Transverse colon (tissue), 4 donors: ENCODE measurements at regions not wholly inside any gene's neighbourhood (a gene's known extent, or its start where the extent isn't known, plus 50 kb on each side); places are given as distances from the start of the nearest gene placed in this dataset.

Experiments
- DNase-seq: peaks from one replicate; pipeline ENCODE4 v3.0.0-alpha.2; 2019
- H3K27ac ChIP-seq, 4 donors: fragments of 200-600 bp; sonication (generic); 2 replicates each; pipeline ENCODE4 v1.5.1; 2016 to 2018; ENCODE audit warnings: inconsistent platforms in 4 of 4
- H3K27me3 ChIP-seq: fragments of 200-600 bp; sonication (generic); 2 replicates; pipeline ENCODE4 v1.5.1; 2017; ENCODE audit warnings: inconsistent platforms
- H3K36me3 ChIP-seq, 4 donors: fragments of 200-600 bp; sonication (generic); 2 replicates each; pipeline ENCODE4 v1.5.1; 2017 to 2019; ENCODE audit warnings: inconsistent platforms in 4 of 4
- H3K4me1 ChIP-seq, 4 donors: fragments of 200-600 bp; sonication (generic); 2 replicates each; pipeline ENCODE4 v1.5.1; 2017 to 2020; ENCODE audit warnings: inconsistent platforms in 4 of 4
- H3K4me3 ChIP-seq, 4 donors: fragments of 200-600 bp; sonication (generic); 1 replicate in 1 of 4; 2 replicates in 3 of 4; pipeline versions ENCODE4 v1.5.1 to v1.6.1; 2017 to 2019; ENCODE audit warnings: inconsistent platforms in 4 of 4
- H3K9me3 ChIP-seq, 2 donors: fragments of 200-600 bp; sonication (generic); 2 replicates each; pipeline ENCODE4 v1.5.1; 2017 to 2019; ENCODE audit warnings: inconsistent platforms in 2 of 2
- EP300 ChIP-seq: sonication (generic); formaldehyde crosslinking; IDR thresholded peaks from one replicate; pipeline ENCODE4 v1.6.1; 2017; ENCODE audit warnings: antibody characterized with exemption, low read depth
- POLR2A ChIP-seq: fragments of 450-650 bp; IDR thresholded peaks from one replicate; pipeline ENCODE4 v1.6.1; 2016; ENCODE audit warnings: antibody characterized with exemption, mild to moderate bottlenecking, moderate library complexity
- POLR2AphosphoS5 ChIP-seq, 3 donors: sonication (generic); formaldehyde crosslinking; IDR thresholded peaks; one replicate each; pipeline ENCODE4 v1.6.1; 2016; ENCODE audit warnings: antibody characterized with exemption in 3 of 3
- WGBS, 2 donors: methylation state at CpG; one replicate each; pipeline ENCODE4 v1.1.5; 2018; ENCODE audit warnings: low coverage in 1 of 2; 5-methylcytosine and 5-hydroxymethylcytosine counted together
- in situ Hi-C, 4 donors: fragments of 200-750 bp; cut with MboI; loops; one replicate each; pipeline versions ENCODE4 v1.15.0 to v1.15.1; 2017; ENCODE audit warnings: low sequenced_read_pairs in 3 of 4, low pct_ligation_motif_present in 1 of 4, low pct_unique_long_range_greater_than_20kb in 1 of 4
- intact Hi-C: fragments of 100-400 bp; cut with DNase I; formaldehyde crosslinking; loops from one replicate; pipeline ENCODE4 v1.15.1; 2023; ENCODE audit warnings: low total_unique reads
- TF ChIP-seq, protein P1 (sequence below), 5 experiments: fragments of 200-600 bp in 3 of 5; fragments of 450-650 bp in 2 of 5; sonication (generic) in 3 of 5; IDR thresholded peaks; 1 replicate in 2 of 5; 2 replicates in 3 of 5; pipeline ENCODE4 v1.5.1; 2016 to 2017; ENCODE audit warnings: antibody characterized with exemption in 5 of 5, inconsistent platforms in 3 of 5, mild to moderate bottlenecking in 2 of 5, moderate library complexity in 1 of 5

DNA sequence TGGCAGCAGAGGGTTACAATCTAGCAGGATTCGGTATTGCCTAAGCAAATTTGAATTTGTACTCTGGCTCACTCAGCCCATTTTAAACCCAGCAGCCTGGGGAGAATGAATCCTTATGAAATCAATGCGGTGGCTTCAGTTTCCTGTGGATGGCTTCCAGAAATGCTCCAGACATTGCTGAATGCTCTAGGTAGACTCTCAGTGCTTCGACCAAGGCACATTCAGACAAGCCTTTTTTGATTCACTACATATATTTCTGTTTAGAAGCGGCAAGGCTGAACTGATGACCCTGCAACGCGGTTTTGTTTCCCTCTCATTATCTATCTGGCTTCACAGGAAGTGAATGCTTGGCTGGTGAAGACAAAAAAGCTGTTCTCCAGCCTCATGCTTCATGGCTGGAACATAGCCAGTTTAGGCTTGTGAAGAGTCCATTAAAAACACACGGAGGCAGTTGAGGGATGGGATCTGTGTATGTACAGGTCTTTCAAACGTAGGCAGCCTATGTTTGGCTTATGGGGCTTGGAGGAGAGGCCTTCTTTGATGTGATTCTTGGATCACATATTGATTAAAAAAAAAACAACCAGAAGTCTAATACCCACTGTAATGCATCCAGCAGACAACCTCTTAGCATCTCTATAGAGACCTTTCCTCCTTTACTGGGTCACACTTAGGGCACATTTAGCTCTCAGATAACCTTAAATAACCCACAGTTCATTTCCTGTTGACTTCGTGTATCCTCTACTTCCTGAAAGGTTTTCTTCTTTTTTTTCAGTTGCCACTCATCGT lies 400.2 kb upstream of the TBL1XR1 start:
- WGBS, 2 donors: 30 to 31% methylated on average over 3 to 10 of the region's 10 CpGs
- Histone ChIP-seq H3K9me3 (no peaks in the 10 kb centered on the region), H3K27me3 (no peaks in the 10 kb centered on the region), H3K36me3 (no peaks in the 10 kb centered on the region), H3K4me1 (peaks cover 15 to 47% (median 23%) of the 10 kb centered on the region in 4 donors), H3K27ac (peak overlapping the region; percentile 68 to 78 (median 75)), H3K4me3 (no peak overlapping the region)
- in situ Hi-C loops: loop anchor here in 1 of 4 donors (10.0 kb wide), 1 partner anchor 403 kb away; the partner anchor contains the start of gene TBL1XR1
- TF ChIP-seq POLR2AphosphoS5 (IDR thresholded peaks at IDR 0.05) (peak in 1 of 3 donors; percentile 8), POLR2A (no peak)
- TF ChIP-seq, protein P1, sequence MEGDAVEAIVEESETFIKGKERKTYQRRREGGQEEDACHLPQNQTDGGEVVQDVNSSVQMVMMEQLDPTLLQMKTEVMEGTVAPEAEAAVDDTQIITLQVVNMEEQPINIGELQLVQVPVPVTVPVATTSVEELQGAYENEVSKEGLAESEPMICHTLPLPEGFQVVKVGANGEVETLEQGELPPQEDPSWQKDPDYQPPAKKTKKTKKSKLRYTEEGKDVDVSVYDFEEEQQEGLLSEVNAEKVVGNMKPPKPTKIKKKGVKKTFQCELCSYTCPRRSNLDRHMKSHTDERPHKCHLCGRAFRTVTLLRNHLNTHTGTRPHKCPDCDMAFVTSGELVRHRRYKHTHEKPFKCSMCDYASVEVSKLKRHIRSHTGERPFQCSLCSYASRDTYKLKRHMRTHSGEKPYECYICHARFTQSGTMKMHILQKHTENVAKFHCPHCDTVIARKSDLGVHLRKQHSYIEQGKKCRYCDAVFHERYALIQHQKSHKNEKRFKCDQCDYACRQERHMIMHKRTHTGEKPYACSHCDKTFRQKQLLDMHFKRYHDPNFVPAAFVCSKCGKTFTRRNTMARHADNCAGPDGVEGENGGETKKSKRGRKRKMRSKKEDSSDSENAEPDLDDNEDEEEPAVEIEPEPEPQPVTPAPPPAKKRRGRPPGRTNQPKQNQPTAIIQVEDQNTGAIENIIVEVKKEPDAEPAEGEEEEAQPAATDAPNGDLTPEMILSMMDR (IDR thresholded peaks at IDR 0.05): no peak
- no peak for DNase-seq
- intact Hi-C loops: loop anchor here (10.0 kb wide), 1 partner anchor 133 kb away; no protein-coding TSS in a partner anchor

DNA sequence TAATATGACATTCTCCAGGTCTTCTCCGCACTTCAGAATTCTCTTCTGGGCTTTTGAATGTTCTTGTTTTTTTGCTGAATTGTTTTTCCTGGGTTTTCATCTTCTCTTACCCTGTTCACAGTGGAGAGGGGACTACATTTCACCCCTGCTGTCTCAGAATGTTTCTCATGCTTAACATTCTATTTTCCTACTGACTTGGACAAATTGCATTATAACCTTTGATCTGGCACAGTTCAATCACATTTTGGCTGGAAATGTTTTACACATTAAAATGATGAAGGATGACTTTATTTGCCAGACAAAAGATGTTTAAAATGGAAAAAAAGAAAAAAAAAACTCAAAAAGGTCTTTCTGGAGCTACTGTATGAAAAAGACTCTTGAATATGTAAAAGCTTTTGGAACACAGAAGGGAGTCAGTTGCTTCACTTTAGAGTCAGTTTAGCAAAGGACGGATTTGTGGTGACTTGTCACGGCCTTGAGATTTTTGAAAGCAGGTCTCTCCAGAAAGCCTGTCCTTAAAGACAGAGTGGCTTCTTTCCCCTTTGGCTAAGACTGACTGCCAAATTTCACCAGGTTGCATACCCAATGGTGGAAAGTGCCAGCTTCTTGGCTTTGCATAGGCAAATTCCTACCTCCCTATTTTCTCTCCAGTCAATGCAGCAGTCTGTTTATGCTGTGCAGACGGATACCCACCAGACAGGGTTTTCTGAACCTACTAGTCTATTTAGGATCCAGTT lies 401.0 kb upstream of the TBL1XR1 start:
- Histone ChIP-seq H3K36me3 (no peaks in the 10 kb centered on the region), H3K27me3 (no peaks in the 10 kb centered on the region), H3K9me3 (no peaks in the 10 kb centered on the region), H3K4me3 (no peak overlapping the region), H3K4me1 (peaks cover 20 to 55% (median 28%) of the 10 kb centered on the region in 4 donors), H3K27ac (peak overlapping the region; percentile 68 to 78 (median 75))
- in situ Hi-C loops: loop anchor here in 1 of 4 donors (10.0 kb wide), 1 partner anchor 403 kb away; the partner anchor contains the start of gene TBL1XR1
- TF ChIP-seq, protein P1 (IDR thresholded peaks at IDR 0.05): no peak
- TF ChIP-seq EP300 (no peak), POLR2AphosphoS5 (IDR thresholded peaks at IDR 0.05) (peak in 1 of 3 donors; percentile 42), POLR2A (no peak)
- WGBS, 2 donors: 65 to 72% methylated on average over 4 of the region's 4 CpGs
- DNase-seq: no peak
- intact Hi-C loops: loop anchor here (10.0 kb wide), 1 partner anchor 133 kb away; no protein-coding TSS in a partner anchor

DNA sequence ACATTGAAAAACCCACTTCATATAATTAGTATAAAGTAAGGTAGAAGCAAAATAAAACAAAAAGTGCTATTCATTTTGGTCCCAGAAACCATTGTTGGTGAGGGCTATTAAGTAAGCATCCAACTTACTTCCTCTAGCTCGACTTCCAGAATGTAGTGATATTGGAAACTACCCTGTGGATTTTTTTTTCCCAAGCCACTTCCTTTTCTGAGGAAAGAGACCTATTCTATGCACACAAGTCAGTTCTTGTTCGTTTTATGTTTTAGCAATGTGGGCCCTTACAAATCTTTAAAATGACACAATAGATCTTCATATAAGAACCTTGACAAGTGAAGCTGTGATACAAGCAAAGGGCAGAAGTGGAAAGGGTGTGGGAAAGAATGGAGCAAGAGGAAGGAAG lies 402.0 kb upstream of the TBL1XR1 start:
- Histone ChIP-seq H3K4me3 (no peak overlapping the region), H3K4me1 (peaks cover 20 to 63% (median 32%) of the 10 kb centered on the region in 4 donors), H3K27me3 (no peaks in the 10 kb centered on the region), H3K9me3 (no peaks in the 10 kb centered on the region), H3K36me3 (no peaks in the 10 kb centered on the region), H3K27ac (peak overlapping the region in 2 of 4 donors; percentile 73 to 77)
- in situ Hi-C loops (loop anchor here in 1 of 4 donors (10.0 kb wide), 1 partner anchor 405 kb away; the partner anchor contains the start of gene TBL1XR1), intact Hi-C loops (loop anchor here (10.0 kb wide), 1 partner anchor 135 kb away; no protein-coding TSS in a partner anchor)
- DNase-seq: no peak
- TF ChIP-seq EP300 (no peak), POLR2AphosphoS5 (IDR thresholded peaks at IDR 0.05) (no peak), POLR2A (no peak)
- TF ChIP-seq, protein P1 (IDR thresholded peaks at IDR 0.05): no peak
- 63 to 72% methylated on average over 2 of the region's 2 CpGs for WGBS, 2 donors

DNA sequence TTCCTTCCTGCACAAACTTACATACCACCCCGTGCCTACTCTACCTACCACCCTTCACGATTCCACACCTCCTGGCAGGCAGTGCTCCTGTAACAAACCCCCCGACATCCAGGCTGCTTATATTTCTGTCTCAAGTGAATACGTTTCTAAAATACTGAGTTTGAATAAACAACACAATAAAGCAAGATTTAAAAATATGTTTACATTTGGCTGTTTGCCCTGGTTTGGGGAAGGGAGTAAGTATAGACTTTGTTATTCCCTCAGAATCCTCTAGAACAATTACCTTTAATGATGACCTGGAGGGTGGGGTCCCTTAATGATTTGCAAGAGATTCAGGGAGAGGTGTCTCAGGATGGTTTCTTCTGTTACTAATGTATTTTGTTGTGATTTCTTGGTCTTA lies 402.6 kb upstream of the TBL1XR1 start:
- H3K4me1 ChIP-seq: peaks cover 20 to 63% (median 32%) of the 10 kb centered on the region in 4 donors
- no peaks in the 10 kb centered on the region for H3K27me3 ChIP-seq
- intact Hi-C loops: loop anchor here (10.0 kb wide), 1 partner anchor 135 kb away; no protein-coding TSS in a partner anchor
- peak overlapping the region in 1 of 4 donors; percentile 35 for H3K27ac ChIP-seq
- no peak overlapping the region for H3K4me3 ChIP-seq
- no peaks in the 10 kb centered on the region for H3K36me3 ChIP-seq
- no peak for DNase-seq
- H3K9me3 ChIP-seq: no peaks in the 10 kb centered on the region
- no peak for TF ChIP-seq POLR2A
- TF ChIP-seq, protein P1 (IDR thresholded peaks at IDR 0.05): no peak
- no peak for TF ChIP-seq EP300
- TF ChIP-seq POLR2AphosphoS5 (IDR thresholded peaks at IDR 0.05): no peak
- in situ Hi-C loops: loop anchor here in 1 of 4 donors (10.0 kb wide), 1 partner anchor 405 kb away; the partner anchor contains the start of gene TBL1XR1
- WGBS, 2 donors: 80 to 86% methylated on average over 4 of the region's 4 CpGs
